Esophagus squamous epithelium (tissue), 4 donors: ENCODE measurements at regions not wholly inside any gene's neighbourhood (a gene's known extent, or its start where the extent isn't known, plus 50 kb on each side); places are given as distances from the start of the nearest gene placed in this dataset.

Experiments
- POLR2A ChIP-seq, 4 donors: fragments of 450-650 bp; IDR thresholded peaks; one replicate each; pipeline ENCODE4 v1.6.1; 2017; ENCODE audit warnings: antibody characterized with exemption in 4 of 4, mild to moderate bottlenecking in 4 of 4, moderate library complexity in 3 of 4
- TF ChIP-seq, protein P1 (sequence below), 6 experiments: fragments of 450-650 bp in 4 of 6; fragments of 200-600 bp in 2 of 6; sonication (generic) in 2 of 6; IDR thresholded peaks; one replicate each; pipeline ENCODE4 v1.5.1; 2016 to 2019; ENCODE audit warnings: antibody characterized with exemption in 6 of 6, mild to moderate bottlenecking in 4 of 6, moderate library complexity in 4 of 6

DNA sequence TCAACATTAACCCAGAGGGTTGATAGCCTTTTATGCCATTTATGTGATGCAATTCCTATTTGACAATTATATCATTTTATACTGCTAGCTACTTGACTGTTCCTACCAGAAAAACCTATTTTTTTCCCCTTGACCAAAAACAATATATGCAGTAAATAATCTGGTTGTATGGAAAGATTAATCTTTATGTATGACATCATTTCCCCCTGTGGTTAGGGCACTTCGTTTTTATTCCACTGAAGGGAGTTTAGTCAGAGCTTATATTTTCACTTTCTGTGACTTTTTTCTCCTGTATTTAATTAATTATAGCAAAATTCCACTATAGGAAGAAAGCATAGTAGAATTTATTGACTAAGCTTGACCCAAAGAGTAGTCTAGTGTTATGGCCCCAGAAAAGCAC is 107.6 kb downstream of the HAUS1 start:
- TF ChIP-seq, protein P1, sequence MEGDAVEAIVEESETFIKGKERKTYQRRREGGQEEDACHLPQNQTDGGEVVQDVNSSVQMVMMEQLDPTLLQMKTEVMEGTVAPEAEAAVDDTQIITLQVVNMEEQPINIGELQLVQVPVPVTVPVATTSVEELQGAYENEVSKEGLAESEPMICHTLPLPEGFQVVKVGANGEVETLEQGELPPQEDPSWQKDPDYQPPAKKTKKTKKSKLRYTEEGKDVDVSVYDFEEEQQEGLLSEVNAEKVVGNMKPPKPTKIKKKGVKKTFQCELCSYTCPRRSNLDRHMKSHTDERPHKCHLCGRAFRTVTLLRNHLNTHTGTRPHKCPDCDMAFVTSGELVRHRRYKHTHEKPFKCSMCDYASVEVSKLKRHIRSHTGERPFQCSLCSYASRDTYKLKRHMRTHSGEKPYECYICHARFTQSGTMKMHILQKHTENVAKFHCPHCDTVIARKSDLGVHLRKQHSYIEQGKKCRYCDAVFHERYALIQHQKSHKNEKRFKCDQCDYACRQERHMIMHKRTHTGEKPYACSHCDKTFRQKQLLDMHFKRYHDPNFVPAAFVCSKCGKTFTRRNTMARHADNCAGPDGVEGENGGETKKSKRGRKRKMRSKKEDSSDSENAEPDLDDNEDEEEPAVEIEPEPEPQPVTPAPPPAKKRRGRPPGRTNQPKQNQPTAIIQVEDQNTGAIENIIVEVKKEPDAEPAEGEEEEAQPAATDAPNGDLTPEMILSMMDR (IDR thresholded peaks at IDR 0.05): no peak
- no peak for TF ChIP-seq POLR2A (IDR thresholded peaks at IDR 0.05)
